Fibroblast of the aortic adventitia (primary cell): ENCODE measurements at regions not wholly inside any gene's neighbourhood (a gene's known extent, or its start where the extent isn't known, plus 50 kb on each side); places are given as distances from the start of the nearest gene placed in this dataset.

ENCODE experiments used
- DNase-seq: peaks from one replicate; pipeline ENCODE4 v3.0.0-alpha.2; 2010; ENCODE audit warnings: low read depth
- H3K4me3 ChIP-seq: 2 replicates; pipeline ENCODE4 v1.5.1; 2011; ENCODE audit warnings: low read depth, mild to moderate bottlenecking, control low read depth, low read length, moderate library complexity
- TF ChIP-seq, protein P1 (sequence below): IDR thresholded peaks from 2 replicates; pipeline ENCODE4 v1.5.1; 2011; ENCODE audit warnings: mild to moderate bottlenecking, low read length, control low read depth, inconsistent platforms; ENCODE audit not compliant: insufficient read depth

DNA sequence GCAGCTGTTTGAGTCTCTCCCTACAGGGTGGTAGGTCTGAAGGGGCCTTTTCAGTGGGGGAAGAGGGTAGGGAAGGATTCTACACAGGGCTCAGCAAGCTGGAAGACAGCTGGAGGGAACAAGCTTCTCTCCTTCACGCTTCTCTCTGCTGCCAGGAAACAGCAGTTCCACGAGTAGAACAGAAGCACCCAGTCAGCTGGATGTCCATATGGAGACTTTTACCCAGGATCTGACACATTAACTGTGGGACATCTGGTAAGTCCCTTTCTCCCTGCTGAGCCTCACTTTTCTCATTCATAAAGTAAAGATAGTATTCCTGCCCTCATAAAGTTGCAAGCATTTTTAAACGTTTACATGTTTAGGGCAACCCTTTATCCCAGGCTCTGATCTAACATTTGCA is 280.3 kb downstream of the OMA1 start:
- TF ChIP-seq, protein P1, sequence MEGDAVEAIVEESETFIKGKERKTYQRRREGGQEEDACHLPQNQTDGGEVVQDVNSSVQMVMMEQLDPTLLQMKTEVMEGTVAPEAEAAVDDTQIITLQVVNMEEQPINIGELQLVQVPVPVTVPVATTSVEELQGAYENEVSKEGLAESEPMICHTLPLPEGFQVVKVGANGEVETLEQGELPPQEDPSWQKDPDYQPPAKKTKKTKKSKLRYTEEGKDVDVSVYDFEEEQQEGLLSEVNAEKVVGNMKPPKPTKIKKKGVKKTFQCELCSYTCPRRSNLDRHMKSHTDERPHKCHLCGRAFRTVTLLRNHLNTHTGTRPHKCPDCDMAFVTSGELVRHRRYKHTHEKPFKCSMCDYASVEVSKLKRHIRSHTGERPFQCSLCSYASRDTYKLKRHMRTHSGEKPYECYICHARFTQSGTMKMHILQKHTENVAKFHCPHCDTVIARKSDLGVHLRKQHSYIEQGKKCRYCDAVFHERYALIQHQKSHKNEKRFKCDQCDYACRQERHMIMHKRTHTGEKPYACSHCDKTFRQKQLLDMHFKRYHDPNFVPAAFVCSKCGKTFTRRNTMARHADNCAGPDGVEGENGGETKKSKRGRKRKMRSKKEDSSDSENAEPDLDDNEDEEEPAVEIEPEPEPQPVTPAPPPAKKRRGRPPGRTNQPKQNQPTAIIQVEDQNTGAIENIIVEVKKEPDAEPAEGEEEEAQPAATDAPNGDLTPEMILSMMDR, result no peak
- no peak overlapping the region for H3K4me3 ChIP-seq
- DNase-seq, result no peak

DNA sequence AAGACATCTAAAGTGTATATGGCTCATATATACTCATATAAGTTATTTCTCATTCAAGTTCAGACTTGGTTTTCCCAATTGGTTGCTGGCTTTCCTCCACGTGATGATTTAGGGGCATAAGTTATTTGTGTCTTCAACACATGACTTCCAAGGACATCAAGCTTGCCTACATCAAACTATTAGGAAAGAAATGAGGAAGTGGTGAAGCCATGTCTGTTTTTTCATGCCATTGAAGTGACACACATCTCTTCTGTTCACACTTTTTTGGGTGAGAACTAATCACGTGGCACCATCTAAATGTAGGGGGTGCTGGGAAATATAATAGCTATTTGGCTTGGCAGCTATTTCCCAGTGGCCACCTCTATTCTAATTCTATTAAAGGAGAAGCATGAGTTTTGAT is 282.1 kb downstream of the OMA1 start:
- no peak for DNase-seq
- TF ChIP-seq, protein P1, result no peak
- H3K4me3 ChIP-seq, result no peak overlapping the region

DNA sequence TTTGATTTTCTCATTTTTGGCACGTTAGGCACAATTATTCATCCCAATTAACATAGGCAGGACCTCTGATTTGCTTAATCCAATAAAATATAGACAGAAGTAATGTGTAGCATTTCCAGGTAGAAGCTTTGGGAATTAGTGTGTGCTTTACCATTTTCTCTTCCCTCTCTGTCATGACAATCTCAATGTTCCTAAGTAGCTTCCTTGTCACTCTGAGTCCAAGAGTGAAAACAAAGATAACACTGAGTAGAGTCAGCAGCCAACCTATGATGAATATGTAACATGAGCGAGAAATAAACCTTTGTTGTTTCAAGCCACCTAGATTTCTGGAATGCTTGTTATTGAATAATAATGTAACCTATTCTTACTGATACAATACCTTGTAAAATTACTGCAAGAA is 283.8 kb downstream of the OMA1 start:
- TF ChIP-seq, protein P1, result no peak
- H3K4me3 ChIP-seq, result no peak overlapping the region
- DNase-seq, result no peak

DNA sequence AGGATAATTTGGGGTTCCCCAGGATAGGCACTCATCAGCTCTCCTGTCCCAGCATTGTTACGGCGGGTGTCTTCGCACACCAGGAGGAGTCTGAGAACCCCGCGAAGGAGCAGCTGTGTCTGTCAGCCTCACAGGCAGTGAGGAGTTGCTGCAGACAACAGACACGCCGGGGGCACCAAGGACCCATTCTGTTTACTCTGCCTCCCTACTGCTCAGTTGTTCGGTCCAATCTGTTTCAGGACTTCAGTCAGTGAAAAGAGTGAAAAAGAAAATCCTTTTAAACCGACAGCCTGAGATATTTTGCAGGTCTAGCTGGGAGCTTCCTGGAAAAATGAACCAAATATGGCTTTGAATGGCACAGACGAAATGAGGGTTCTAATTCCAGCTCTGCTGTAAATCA is 288.4 kb downstream of the OMA1 start:
- TF ChIP-seq, protein P1, result no peak
- DNase-seq, result no peak
- H3K4me3 ChIP-seq, result no peak overlapping the region

DNA sequence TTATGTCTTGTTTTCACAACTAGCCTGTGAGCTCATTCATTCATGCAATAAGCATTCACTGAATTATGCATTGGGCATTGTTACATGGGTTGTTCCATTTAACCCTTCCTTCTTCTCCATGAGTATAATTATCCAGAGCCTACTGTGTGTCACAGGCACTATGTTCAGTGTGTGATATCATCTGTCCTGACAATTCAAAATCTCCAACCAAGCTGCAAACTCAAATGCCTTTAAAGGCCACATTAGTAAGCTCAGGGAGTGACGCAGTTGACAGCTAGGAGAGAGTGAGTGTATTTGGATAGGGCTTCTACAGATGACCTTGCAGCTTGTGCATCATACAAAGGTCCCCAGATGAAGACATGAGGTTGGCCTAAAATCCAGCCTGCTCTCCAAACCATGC is 289.5 kb downstream of the OMA1 start:
- no peak for DNase-seq
- TF ChIP-seq, protein P1, result no peak
- H3K4me3 ChIP-seq, result no peak overlapping the region

DNA sequence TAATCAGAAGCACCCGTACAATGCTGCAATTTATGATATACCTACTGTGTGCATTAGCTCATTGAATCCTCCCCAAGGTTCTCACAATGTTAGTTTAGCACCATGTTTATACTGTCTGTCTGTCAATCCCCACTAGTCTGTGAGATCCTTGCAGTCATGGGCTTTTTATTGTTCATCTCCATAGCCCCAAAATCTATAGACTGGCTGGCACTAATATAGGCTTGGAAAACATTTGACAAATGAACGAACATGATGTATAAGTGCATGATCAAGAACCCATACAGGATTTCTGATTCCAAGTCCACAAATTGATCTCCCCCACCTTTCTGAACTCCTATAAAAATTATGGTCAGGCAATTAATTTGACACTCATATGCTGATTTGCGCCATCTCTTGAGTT is 290.0 kb downstream of the OMA1 start:
- H3K4me3 ChIP-seq, result no peak overlapping the region
- TF ChIP-seq, protein P1, result no peak
- DNase-seq, result no peak

DNA sequence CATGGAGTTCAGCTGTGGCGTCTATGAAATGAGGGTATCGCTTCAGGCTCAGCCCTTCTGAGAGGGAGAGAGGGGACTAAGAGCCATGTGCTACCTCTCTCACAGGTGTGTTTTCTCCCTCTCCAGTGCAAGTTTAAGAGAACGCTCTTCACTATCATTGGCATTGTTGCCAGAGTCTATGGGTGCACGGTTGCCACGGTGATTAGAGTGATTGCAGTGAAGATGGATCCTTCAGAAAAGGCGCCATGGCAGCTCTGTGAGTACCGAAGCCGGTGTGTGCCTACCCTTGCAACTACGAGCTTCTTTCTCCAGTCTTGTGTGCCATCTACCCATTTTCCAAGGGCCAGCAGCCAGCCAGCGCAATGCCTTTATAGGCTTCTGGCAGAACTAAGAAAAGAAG is 290.5 kb downstream of the OMA1 start:
- no peak overlapping the region for H3K4me3 ChIP-seq
- TF ChIP-seq, protein P1, result no peak
- no peak for DNase-seq
